ENCODE measurements at regions not wholly inside any gene's neighbourhood (a gene's known extent, or its start where the extent isn't known, plus 50 kb on each side); places are given as distances from the start of the nearest gene placed in this dataset.

DNA sequence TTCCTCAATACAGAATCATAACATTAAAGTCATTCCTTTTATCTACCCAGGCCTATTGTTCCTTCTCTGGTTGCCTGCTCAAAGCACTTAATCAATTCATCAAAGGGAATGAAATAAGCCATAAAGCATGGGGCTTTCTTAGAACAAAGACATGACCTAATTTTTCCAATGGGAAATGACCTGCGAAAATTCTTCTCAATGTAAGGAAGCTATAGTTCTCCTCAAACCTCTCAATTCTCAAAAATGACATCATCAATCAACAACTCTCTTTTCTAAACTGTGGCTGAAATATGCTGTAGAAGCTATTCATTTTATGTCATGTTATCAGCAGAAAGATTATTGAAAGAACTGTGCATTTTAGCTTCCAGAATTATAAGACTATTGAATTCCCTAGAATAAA lies 116.0 kb upstream of the PTPRR start:
- H3K36me3 Mint-ChIP-seq (ENCODE audit: low read depth), result no peaks in the 10 kb centered on the region
- Histone ChIP-seq H3K36me3 (ENCODE audit: control insufficient read depth, insufficient read depth, low read length) (no peaks in the 10 kb centered on the region), H3K27me3 (ENCODE audit: control insufficient read depth, insufficient read depth, low read length, poor library complexity, severe bottlenecking) (no peaks in the 10 kb centered on the region), H3K9ac (ENCODE audit: extremely low read depth, low read length, poor library complexity, severe bottlenecking) (no peak overlapping the region), H3K4me3 (ENCODE audit: low read length) (no peak overlapping the region), H3K4me1 (ENCODE audit: control insufficient read depth, insufficient read depth, low read length) (no peaks in the 10 kb centered on the region), H3K27ac (ENCODE audit: low read depth, low read length) (no peak overlapping the region), H3K9me3 (ENCODE audit: control insufficient read depth, low read length) (no peaks in the 10 kb centered on the region)
- no peak overlapping the region for H3K27ac Mint-ChIP-seq
- TF ChIP-seq CTCF (conservative IDR thresholded peaks at IDR 0.05), result no peak
- H3K27me3 Mint-ChIP-seq (ENCODE audit: insufficient read depth), result no peaks in the 10 kb centered on the region
- WGBS, 2 experiments (ENCODE audit: insufficient coverage in 1 of 2, insufficient read length in 1 of 2), result 67 to 94% methylated on average over 1 of the region's 1 CpG
- H3K4me1 Mint-ChIP-seq, result no peaks in the 10 kb centered on the region
- no peak for DNase-seq
- no peaks in the 10 kb centered on the region for H3K9me3 Mint-ChIP-seq
- no peak overlapping the region for H3K4me3 Mint-ChIP-seq

DNA sequence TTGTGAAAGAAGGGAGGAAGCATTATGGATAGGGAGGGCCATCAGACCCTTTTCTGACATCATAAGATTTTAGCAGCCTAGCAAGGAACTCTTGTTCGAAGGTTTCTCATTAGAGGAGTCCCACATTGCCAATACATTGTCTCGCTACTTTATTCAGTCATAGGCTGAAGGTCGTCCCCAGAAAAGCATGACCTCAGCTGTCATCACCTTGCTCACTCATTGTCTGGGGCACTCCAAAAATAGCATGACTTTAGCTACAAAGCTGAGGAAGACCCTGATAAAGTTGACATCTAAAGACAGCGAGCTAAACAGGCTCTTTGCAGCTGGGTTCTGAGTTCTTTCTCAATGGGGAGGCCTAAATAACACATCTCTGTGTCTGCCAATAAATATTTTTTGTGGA lies 112.4 kb upstream of the PTPRR start:
- H3K27me3 ChIP-seq (ENCODE audit: control insufficient read depth, insufficient read depth, low read length, poor library complexity, severe bottlenecking), result no peaks in the 10 kb centered on the region
- no peaks in the 10 kb centered on the region for H3K36me3 ChIP-seq (ENCODE audit: control insufficient read depth, insufficient read depth, low read length)
- Mint-ChIP-seq H3K9me3 (no peaks in the 10 kb centered on the region), H3K36me3 (ENCODE audit: low read depth) (no peaks in the 10 kb centered on the region), H3K4me3 (no peak overlapping the region), H3K4me1 (peaks cover 4% of the 10 kb centered on the region), H3K27me3 (ENCODE audit: insufficient read depth) (no peaks in the 10 kb centered on the region), H3K27ac (no peak overlapping the region)
- no peaks in the 10 kb centered on the region for H3K9me3 ChIP-seq (ENCODE audit: control insufficient read depth, low read length)
- WGBS, 2 experiments (ENCODE audit: insufficient coverage in 1 of 2, insufficient read length in 1 of 2), result 78 to 89% methylated on average over 3 to 4 of the region's 4 CpGs
- no peak overlapping the region for H3K4me3 ChIP-seq (ENCODE audit: low read length)
- no peak overlapping the region for H3K27ac ChIP-seq (ENCODE audit: low read depth, low read length)
- H3K4me1 ChIP-seq (ENCODE audit: control insufficient read depth, insufficient read depth, low read length), result no peaks in the 10 kb centered on the region
- H3K9ac ChIP-seq (ENCODE audit: extremely low read depth, low read length, poor library complexity, severe bottlenecking), result no peak overlapping the region
- DNase-seq, result no peak
- TF ChIP-seq CTCF (conservative IDR thresholded peaks at IDR 0.05), result no peak

DNA sequence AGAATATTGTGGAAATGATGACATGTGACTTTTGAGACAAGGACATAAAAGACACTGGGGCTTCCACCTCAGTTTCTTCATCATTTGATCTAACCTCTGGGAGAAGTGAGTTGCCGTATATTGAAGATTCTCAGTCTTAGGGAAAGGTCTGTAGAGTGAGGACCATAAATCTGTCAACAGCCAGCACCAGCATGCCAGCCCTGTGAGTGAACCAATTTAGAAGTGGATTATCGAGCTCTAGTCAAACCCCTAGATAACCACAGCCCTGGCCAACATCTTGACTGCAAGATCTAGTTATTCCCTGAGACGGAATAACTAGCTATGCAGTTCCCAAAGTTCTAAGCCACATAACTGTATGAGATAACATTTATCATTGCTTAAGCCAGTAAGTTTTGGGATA lies 108.8 kb upstream of the PTPRR start:
- no peak for DNase-seq
- no peaks in the 10 kb centered on the region for H3K4me1 ChIP-seq (ENCODE audit: control insufficient read depth, insufficient read depth, low read length)
- 77 to 89% methylated on average over 2 to 3 of the region's 3 CpGs for WGBS, 2 experiments (ENCODE audit: insufficient coverage in 1 of 2, insufficient read length in 1 of 2)
- Mint-ChIP-seq H3K27ac (no peak overlapping the region), H3K9me3 (no peaks in the 10 kb centered on the region), H3K36me3 (ENCODE audit: low read depth) (no peaks in the 10 kb centered on the region), H3K4me3 (no peak overlapping the region), H3K4me1 (peaks cover 4% of the 10 kb centered on the region), H3K27me3 (ENCODE audit: insufficient read depth) (no peaks in the 10 kb centered on the region)
- H3K27ac ChIP-seq (ENCODE audit: low read depth, low read length), result no peak overlapping the region
- no peak for TF ChIP-seq CTCF (conservative IDR thresholded peaks at IDR 0.05)
- no peak overlapping the region for H3K9ac ChIP-seq (ENCODE audit: extremely low read depth, low read length, poor library complexity, severe bottlenecking)
- H3K4me3 ChIP-seq (ENCODE audit: low read length), result no peak overlapping the region
- no peaks in the 10 kb centered on the region for H3K27me3 ChIP-seq (ENCODE audit: control insufficient read depth, insufficient read depth, low read length, poor library complexity, severe bottlenecking)
- no peaks in the 10 kb centered on the region for H3K9me3 ChIP-seq (ENCODE audit: control insufficient read depth, low read length)
- no peaks in the 10 kb centered on the region for H3K36me3 ChIP-seq (ENCODE audit: control insufficient read depth, insufficient read depth, low read length)

Data from endodermal cell (in vitro differentiated cells).